Activated naive CD4-positive, alpha-beta T cell treated with anti-CD3 and anti-CD28 coated beads, Interleukin-2, amount 10 ng/mL, durations not matched to agents 7 days and 5 days (primary cell): ENCODE measurements at regions not wholly inside any gene's neighbourhood (a gene's known extent, or its start where the extent isn't known, plus 50 kb on each side); places are given as distances from the start of the nearest gene placed in this dataset.

ENCODE experiments used
- CTCF ChIA-PET: fragments of 350-600 bp; sonication (Branson Sonifier 250); formaldehyde crosslinking; loops from one replicate; lab custom pipeline; 2021; ENCODE audit warnings: antibody characterized with exemption; lab: Charles Lee
- DNase-seq: peaks from one replicate; pipeline ENCODE4 v3.0.0-alpha.2; 2020
- H3K27ac Mint-ChIP-seq: one replicate; pipeline ENCODE4 v1.8.0; 2021; ENCODE audit warnings: mild to moderate bottlenecking, moderate library complexity, mixed read lengths
- H3K27me3 Mint-ChIP-seq: one replicate; pipeline ENCODE4 v1.8.0; 2021; ENCODE audit warnings: mild to moderate bottlenecking, mixed read lengths
- H3K36me3 Mint-ChIP-seq: one replicate; pipeline ENCODE4 v1.8.0; 2021; ENCODE audit warnings: mixed read lengths
- H3K4me1 Mint-ChIP-seq: one replicate; pipeline ENCODE4 v1.8.0; 2021; ENCODE audit warnings: mixed read lengths
- H3K4me3 Mint-ChIP-seq: one replicate; pipeline ENCODE4 v1.8.0; 2021; ENCODE audit warnings: mild to moderate bottlenecking, moderate library complexity, mixed read lengths
- H3K9me3 Mint-ChIP-seq: one replicate; pipeline ENCODE4 v1.8.0; 2021; ENCODE audit warnings: mixed read lengths

- CTCF ChIA-PET, result no interaction called here
Observed at GRCh38 chr14:40436551-40436950, 1004.3 kb upstream of the FBXO33 start.

GRCh38 chr14:40417777-40418401, 985.7 kb upstream of the FBXO33 start:
- CTCF ChIA-PET, result interaction anchor here (0.9 to 1.7 kb wide), 3 partner anchors 9 to 1184 kb away, joined by 3 to 8 read pairs (median 7); no protein-coding TSS in a partner anchor
- Mint-ChIP-seq H3K36me3 (no peaks in the 10 kb centered on the region), H3K4me1 (no peaks in the 10 kb centered on the region), H3K9me3 (no peaks in the 10 kb centered on the region), H3K27ac (no peak overlapping the region), H3K4me3 (no peak overlapping the region), H3K27me3 (no peaks in the 10 kb centered on the region)
- peak; percentile 22 for DNase-seq

More at GRCh38 chr14:40436551-40436950, 1004.3 kb upstream of the FBXO33 start:
- H3K27me3 Mint-ChIP-seq, result no peaks in the 10 kb centered on the region
- H3K4me1 Mint-ChIP-seq, result no peaks in the 10 kb centered on the region
- H3K36me3 Mint-ChIP-seq, result no peaks in the 10 kb centered on the region
- no peak overlapping the region for H3K27ac Mint-ChIP-seq
- no peaks in the 10 kb centered on the region for H3K9me3 Mint-ChIP-seq
- no peak for DNase-seq
- no peak overlapping the region for H3K4me3 Mint-ChIP-seq

- H3K4me1 Mint-ChIP-seq, result no peaks in the 10 kb centered on the region
- H3K36me3 Mint-ChIP-seq, result no peaks in the 10 kb centered on the region
- H3K4me3 Mint-ChIP-seq, result no peak overlapping the region
- no peaks in the 10 kb centered on the region for H3K9me3 Mint-ChIP-seq
- CTCF ChIA-PET, result interaction anchor here (0.6 to 1.7 kb wide), 2 partner anchors 319 to 1185 kb away, joined by 3 to 8 read pairs; no protein-coding TSS in a partner anchor
- H3K27ac Mint-ChIP-seq, result no peak overlapping the region
- DNase-seq, result no peak
- no peaks in the 10 kb centered on the region for H3K27me3 Mint-ChIP-seq
Observed at GRCh38 chr14:40416565-40416964, 984.3 kb upstream of the FBXO33 start.

DNA sequence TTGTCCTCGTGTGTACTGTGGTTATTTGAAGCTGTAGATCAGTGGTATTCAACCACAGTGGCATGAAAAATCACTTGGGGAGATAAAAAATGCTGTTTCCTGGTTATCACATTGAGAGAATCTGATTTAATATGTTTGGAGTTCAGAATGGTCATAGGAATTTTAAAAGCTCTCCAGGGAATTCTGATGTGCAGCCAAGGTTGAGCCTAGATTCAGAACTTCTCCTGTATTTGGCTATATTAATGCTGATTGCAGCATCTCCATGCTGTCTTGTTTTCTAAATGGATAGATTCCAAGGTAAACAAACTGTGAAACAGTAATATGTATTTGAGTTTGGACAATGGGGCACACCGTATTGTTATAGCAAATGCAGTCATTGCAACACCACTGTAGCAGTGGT, 982.2 kb upstream of the FBXO33 start:
- CTCF ChIA-PET, result no interaction called here

GRCh38 chr14:40413136-40413535, 980.9 kb upstream of the FBXO33 start:
- Mint-ChIP-seq H3K36me3 (no peaks in the 10 kb centered on the region), H3K9me3 (peaks cover 6% of the 10 kb centered on the region), H3K4me1 (no peaks in the 10 kb centered on the region), H3K27ac (no peak overlapping the region), H3K27me3 (no peaks in the 10 kb centered on the region), H3K4me3 (no peak overlapping the region)
- CTCF ChIA-PET, result no interaction called here
- DNase-seq, result no peak

More for the DNA sequence above, 982.2 kb upstream of the FBXO33 start:
- H3K27me3 Mint-ChIP-seq, result no peaks in the 10 kb centered on the region
- no peaks in the 10 kb centered on the region for H3K4me1 Mint-ChIP-seq
- H3K9me3 Mint-ChIP-seq, result no peaks in the 10 kb centered on the region
- H3K4me3 Mint-ChIP-seq, result no peak overlapping the region
- H3K27ac Mint-ChIP-seq, result no peak overlapping the region
- no peaks in the 10 kb centered on the region for H3K36me3 Mint-ChIP-seq
- no peak for DNase-seq

DNA sequence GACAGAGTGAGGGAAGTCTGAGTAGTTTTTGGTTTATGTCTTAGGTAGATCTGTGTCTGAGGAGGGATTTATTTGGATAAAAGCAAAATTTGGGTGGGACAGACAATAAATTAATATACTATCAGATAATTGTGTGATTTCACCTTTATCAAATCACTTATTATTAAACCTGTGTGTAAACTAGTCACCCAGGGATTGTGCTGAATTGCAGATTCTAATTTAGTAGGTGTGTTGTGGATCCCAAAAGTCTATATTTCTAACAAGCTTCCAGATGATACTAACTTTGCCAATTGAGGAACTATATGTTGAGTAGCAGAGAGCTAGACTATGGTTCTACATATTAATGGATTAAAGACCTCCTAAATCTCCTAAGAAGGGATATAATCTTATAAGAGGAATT, 978.5 kb upstream of the FBXO33 start:
- Mint-ChIP-seq H3K9me3 (peaks cover 23% of the 10 kb centered on the region), H3K4me1 (no peaks in the 10 kb centered on the region), H3K4me3 (no peak overlapping the region), H3K27me3 (no peaks in the 10 kb centered on the region), H3K36me3 (no peaks in the 10 kb centered on the region), H3K27ac (no peak overlapping the region)
- CTCF ChIA-PET, result no interaction called here
- no peak for DNase-seq

GRCh38 chr14:40402957-40403356, 970.7 kb upstream of the FBXO33 start:
- no peaks in the 10 kb centered on the region for H3K27me3 Mint-ChIP-seq
- H3K27ac Mint-ChIP-seq, result no peak overlapping the region
- CTCF ChIA-PET, result no interaction called here
- H3K4me1 Mint-ChIP-seq, result no peaks in the 10 kb centered on the region
- no peaks in the 10 kb centered on the region for H3K36me3 Mint-ChIP-seq
- no peak for DNase-seq
- peaks cover 19% of the 10 kb centered on the region for H3K9me3 Mint-ChIP-seq
- H3K4me3 Mint-ChIP-seq, result no peak overlapping the region

DNA sequence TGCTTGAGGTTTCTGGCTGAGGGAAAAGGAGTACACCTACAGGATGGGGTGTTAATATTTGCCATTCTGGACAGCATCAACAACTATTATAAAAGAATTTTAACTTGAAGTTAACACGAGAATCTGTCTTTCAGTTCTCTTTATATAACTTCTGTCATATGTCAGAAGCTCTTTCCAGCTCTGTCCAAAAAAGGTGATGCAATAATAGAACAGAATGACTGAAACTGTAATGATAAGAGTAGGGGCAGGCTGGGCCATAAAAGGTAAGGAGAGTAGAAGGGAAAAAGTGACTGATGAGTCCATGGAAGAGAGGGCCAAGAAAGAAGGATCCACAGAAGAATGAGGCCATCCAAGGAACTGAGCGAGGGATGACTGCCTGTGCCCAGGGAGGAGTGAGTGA, 966.7 kb upstream of the FBXO33 start:
- H3K9me3 Mint-ChIP-seq, result peaks cover 3% of the 10 kb centered on the region
- CTCF ChIA-PET, result no interaction called here
- H3K27me3 Mint-ChIP-seq, result no peaks in the 10 kb centered on the region
- H3K4me3 Mint-ChIP-seq, result no peak overlapping the region
- H3K36me3 Mint-ChIP-seq, result no peaks in the 10 kb centered on the region
- no peak overlapping the region for H3K27ac Mint-ChIP-seq
- H3K4me1 Mint-ChIP-seq, result no peaks in the 10 kb centered on the region
- no peak for DNase-seq

- Mint-ChIP-seq H3K4me3 (no peak overlapping the region), H3K9me3 (peaks cover 3% of the 10 kb centered on the region), H3K36me3 (no peaks in the 10 kb centered on the region), H3K27me3 (no peaks in the 10 kb centered on the region), H3K27ac (no peak overlapping the region), H3K4me1 (no peaks in the 10 kb centered on the region)
- DNase-seq, result no peak
- CTCF ChIA-PET, result no interaction called here
Observed at GRCh38 chr14:40394634-40395340, 962.6 kb upstream of the FBXO33 start.

- Mint-ChIP-seq H3K36me3 (no peaks in the 10 kb centered on the region), H3K27ac (no peak overlapping the region), H3K4me1 (no peaks in the 10 kb centered on the region), H3K27me3 (no peaks in the 10 kb centered on the region), H3K9me3 (peaks cover 2% of the 10 kb centered on the region), H3K4me3 (no peak overlapping the region)
- no peak for DNase-seq
- CTCF ChIA-PET, result no interaction called here
Observed at GRCh38 chr14:40393143-40393542, 960.9 kb upstream of the FBXO33 start.

DNA sequence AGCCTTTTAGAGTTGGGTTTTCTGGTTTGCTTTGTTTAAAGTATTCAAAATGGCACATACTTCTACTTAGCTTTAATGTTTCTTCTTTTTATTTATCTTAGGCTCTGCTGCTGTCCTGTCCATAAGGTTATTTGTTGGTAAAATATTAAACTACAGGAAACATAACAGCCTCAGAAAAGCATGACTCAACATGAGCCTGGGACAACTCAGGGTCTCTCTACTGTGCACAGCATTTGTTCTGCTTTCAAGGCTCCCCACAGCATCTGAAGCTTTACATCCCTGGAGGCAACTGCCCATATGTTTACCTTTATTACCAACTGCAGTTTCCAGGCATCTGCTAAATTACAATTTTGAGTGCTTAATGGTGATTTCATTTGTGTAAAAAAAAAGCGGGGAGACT, 954.2 kb upstream of the FBXO33 start:
- Mint-ChIP-seq H3K4me3 (no peak overlapping the region), H3K36me3 (no peaks in the 10 kb centered on the region), H3K27ac (no peak overlapping the region), H3K9me3 (no peaks in the 10 kb centered on the region), H3K27me3 (no peaks in the 10 kb centered on the region), H3K4me1 (no peaks in the 10 kb centered on the region)
- DNase-seq, result no peak
- CTCF ChIA-PET, result no interaction called here

GRCh38 chr14:40374221-40374620, 942.0 kb upstream of the FBXO33 start:
- no peaks in the 10 kb centered on the region for H3K36me3 Mint-ChIP-seq
- no peaks in the 10 kb centered on the region for H3K27me3 Mint-ChIP-seq
- DNase-seq, result no peak
- H3K9me3 Mint-ChIP-seq, result no peaks in the 10 kb centered on the region
- no peak overlapping the region for H3K4me3 Mint-ChIP-seq
- CTCF ChIA-PET, result no interaction called here
- no peak overlapping the region for H3K27ac Mint-ChIP-seq
- H3K4me1 Mint-ChIP-seq, result no peaks in the 10 kb centered on the region

DNA sequence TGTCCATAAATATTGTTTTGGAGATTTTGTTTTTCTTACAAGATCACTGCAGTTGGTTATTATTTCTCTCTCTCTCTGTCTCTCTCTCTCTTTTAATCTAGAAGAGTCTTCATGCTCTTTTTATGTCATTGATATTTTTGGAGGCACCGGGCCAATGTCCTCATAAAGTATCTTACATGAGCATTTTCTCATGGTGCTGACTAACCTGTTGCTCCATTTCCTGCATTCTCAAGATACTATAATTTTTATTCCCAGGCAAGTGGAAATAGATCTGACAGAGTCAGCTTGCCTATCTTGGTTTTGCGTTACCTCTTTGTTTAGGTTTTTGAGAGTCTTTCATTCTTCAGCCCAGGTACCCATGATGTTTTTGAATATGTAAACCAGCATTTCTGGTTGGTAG, 938.8 kb upstream of the FBXO33 start:
- H3K27ac Mint-ChIP-seq, result no peak overlapping the region
- H3K4me3 Mint-ChIP-seq, result no peak overlapping the region
- DNase-seq, result no peak
- CTCF ChIA-PET, result no interaction called here
- no peaks in the 10 kb centered on the region for H3K27me3 Mint-ChIP-seq
- H3K36me3 Mint-ChIP-seq, result no peaks in the 10 kb centered on the region
- no peaks in the 10 kb centered on the region for H3K9me3 Mint-ChIP-seq
- H3K4me1 Mint-ChIP-seq, result no peaks in the 10 kb centered on the region

GRCh38 chr14:40368314-40368713, 936.1 kb upstream of the FBXO33 start:
- H3K27me3 Mint-ChIP-seq, result no peaks in the 10 kb centered on the region
- no peak overlapping the region for H3K4me3 Mint-ChIP-seq

DNA sequence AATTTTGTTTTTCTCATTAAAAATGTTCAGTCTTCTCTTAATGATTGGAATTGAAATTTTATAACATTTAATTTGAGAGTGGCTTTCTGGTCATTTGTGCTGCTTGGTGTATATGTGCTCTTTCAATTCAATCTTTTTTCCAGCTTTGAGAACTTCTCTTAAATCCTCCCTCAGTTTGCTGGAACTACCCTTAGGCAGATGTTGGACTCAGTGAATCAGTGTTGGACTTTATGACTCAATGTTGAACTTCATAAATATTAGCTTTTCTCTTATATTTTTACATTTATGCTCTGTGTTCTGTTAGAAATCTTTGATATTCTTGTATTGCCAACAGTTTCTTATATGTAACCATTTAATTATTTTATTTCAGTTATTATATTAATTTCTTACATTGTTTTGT, 935.5 kb upstream of the FBXO33 start:
- H3K27ac Mint-ChIP-seq, result no peak overlapping the region
- H3K36me3 Mint-ChIP-seq, result no peaks in the 10 kb centered on the region
- H3K9me3 Mint-ChIP-seq, result no peaks in the 10 kb centered on the region
- H3K27me3 Mint-ChIP-seq, result no peaks in the 10 kb centered on the region
- CTCF ChIA-PET, result no interaction called here
- H3K4me3 Mint-ChIP-seq, result no peak overlapping the region
- no peak for DNase-seq
- H3K4me1 Mint-ChIP-seq, result peaks cover 2% of the 10 kb centered on the region

More at GRCh38 chr14:40368314-40368713, 936.1 kb upstream of the FBXO33 start:
- Mint-ChIP-seq H3K4me1 (peaks cover 2% of the 10 kb centered on the region), H3K9me3 (no peaks in the 10 kb centered on the region), H3K36me3 (no peaks in the 10 kb centered on the region), H3K27ac (no peak overlapping the region)
- DNase-seq, result no peak
- CTCF ChIA-PET, result no interaction called here
